VCaP (cell line): ENCODE measurements at regions not wholly inside any gene's neighbourhood (a gene's known extent, or its start where the extent isn't known, plus 50 kb on each side); places are given as distances from the start of the nearest gene placed in this dataset.
A peak's percentile ranks its signal among the peaks of the same experiment; 100 is the strongest.
"Not testable (repeated sequence)": the region's sequence is repeated elsewhere in the genome, so short reads cannot be mapped to it uniquely, and the experiment has no call there.

ENCODE experiments used
- H3K27ac ChIP-seq: fragments of 450-650 bp; 2 replicates; pipeline ENCODE4 v1.5.1; 2017
- CTCF ChIP-seq: fragments of 450-650 bp; conservative IDR thresholded peaks from 2 replicates; pipeline ENCODE4 v1.5.1; 2017; ENCODE audit warnings: mild to moderate bottlenecking, moderate library complexity

- H3K27ac ChIP-seq: no peak overlapping the region
- TF ChIP-seq CTCF: peak; percentile 50
These were observed 1302.8 kb upstream of the EYS start for GRCh38 chr6:67009818-67010217.

- no peak for TF ChIP-seq CTCF
These were observed 1296.8 kb upstream of the EYS start for GRCh38 chr6:67003844-67004243.

GRCh38 chr6:67000121-67000520 is 1293.1 kb upstream of the EYS start:
- no peak overlapping the region for H3K27ac ChIP-seq
- TF ChIP-seq CTCF: no peak

More at GRCh38 chr6:67003844-67004243, 1296.8 kb upstream of the EYS start:
- H3K27ac ChIP-seq: no peak overlapping the region

GRCh38 chr6:66997579-66997978 is 1290.6 kb upstream of the EYS start:
- H3K27ac ChIP-seq: not testable (repeated sequence)

GRCh38 chr6:66995669-66996068 is 1288.6 kb upstream of the EYS start:
- no peak overlapping the region for H3K27ac ChIP-seq
- TF ChIP-seq CTCF: no peak

- H3K27ac ChIP-seq: not testable (repeated sequence)
These were observed 1286.7 kb upstream of the EYS start for GRCh38 chr6:66993708-66994107.

- H3K27ac ChIP-seq: no peak overlapping the region
- TF ChIP-seq CTCF: no peak
These were observed 1286.2 kb upstream of the EYS start for GRCh38 chr6:66993272-66993671.

GRCh38 chr6:66992660-66993059 is 1285.6 kb upstream of the EYS start:
- no peak for TF ChIP-seq CTCF
- no peak overlapping the region for H3K27ac ChIP-seq

- no peak overlapping the region for H3K27ac ChIP-seq
These were observed 1279.9 kb upstream of the EYS start for GRCh38 chr6:66986940-66987339.

More at GRCh38 chr6:66986940-66987339, 1279.9 kb upstream of the EYS start:
- TF ChIP-seq CTCF: no peak
